B cell (primary cell): ENCODE measurements at regions not wholly inside any gene's neighbourhood (a gene's known extent, or its start where the extent isn't known, plus 50 kb on each side); places are given as distances from the start of the nearest gene placed in this dataset.

Experiments
- ATAC-seq: fragments of 200-7000 bp; cut with Tn5 transposase; one replicate; pipeline ENCODE4 v1.10.0; 2021; ENCODE audit warnings: low read depth, mild to moderate bottlenecking, moderate number of reproducible peaks, moderate library complexity
- CTCF ChIA-PET: fragments of 350-600 bp; sonication (Branson Sonifier 250); formaldehyde crosslinking; loops from one replicate; lab custom pipeline; 2021; ENCODE audit warnings: antibody characterized with exemption, inconsistent platforms; lab: Charles Lee
- POLR2A ChIA-PET: fragments of 350-600 bp; sonication (Branson Sonifier 250); formaldehyde crosslinking; loops from one replicate; lab custom pipeline; 2021; ENCODE audit warnings: antibody characterized with exemption; lab: Charles Lee
- DNase-seq: peaks from one replicate; pipeline ENCODE4 v3.0.0; 2013
- H2AFZ ChIP-seq: 2 replicates; pipeline ENCODE4 v1.6.1; 2012; ENCODE audit warnings: mild to moderate bottlenecking, low read depth, low read length; ENCODE audit not compliant: insufficient read depth, poor library complexity, severe bottlenecking
- H3K27ac ChIP-seq, 2 donors: 1 replicate in 1 of 2; 2 replicates in 1 of 2; pipeline ENCODE4 v1.5.1; 2012 to 2013; ENCODE audit warnings: low read length in 2 of 2, mild to moderate bottlenecking in 2 of 2, moderate library complexity in 1 of 2
- H3K27me3 ChIP-seq, 4 experiments: fragments of 200-600 bp in 1 of 4; sonication (generic) in 1 of 4; replicated peaks in 1 of 4; 1 replicate in 2 of 4; 2 replicates in 2 of 4; pipeline versions ENCODE4 v1.6.1 to v1.7.0; 2013 to 2016; ENCODE audit warnings: low read length in 3 of 4, mild to moderate bottlenecking in 2 of 4, mixed read lengths in 1 of 4, moderate library complexity in 1 of 4; ENCODE audit not compliant: insufficient read depth in 4 of 4, control insufficient read depth in 3 of 4; ENCODE audit errors: control extremely low read depth in 1 of 4
- H3K36me3 ChIP-seq, 2 experiments: replicated peaks in 1 of 2; 1 replicate in 1 of 2; 2 replicates in 1 of 2; pipeline versions ENCODE4 v1.6.1 to v1.7.1; 2013; ENCODE audit warnings: low read length in 1 of 2; ENCODE audit not compliant: insufficient read depth in 2 of 2, control insufficient read depth in 1 of 2; ENCODE audit errors: control extremely low read depth in 1 of 2, extremely low read depth in 1 of 2
- H3K4me1 ChIP-seq, 2 donors: fragments of 200-600 bp in 1 of 2; sonication (generic) in 1 of 2; 1 replicate in 1 of 2; 2 replicates in 1 of 2; pipeline versions ENCODE4 v1.5.1 to v1.6.1; 2013 to 2017; ENCODE audit warnings: low read length in 2 of 2; ENCODE audit not compliant: control insufficient read depth in 2 of 2, insufficient read depth in 2 of 2
- H3K4me2 ChIP-seq: replicated peaks from 2 replicates; pipeline ENCODE3; 2012; ENCODE audit warnings: mild to moderate bottlenecking, low read depth, low read length; ENCODE audit not compliant: poor library complexity, severe bottlenecking
- H3K4me3 ChIP-seq, 5 experiments: fragments of 200-600 bp in 1 of 5; sonication (generic) in 1 of 5; 1 replicate in 3 of 5; 2 replicates in 2 of 5; pipeline versions ENCODE4 v1.5.1 to v1.7.0; 2011 to 2016; ENCODE audit warnings: low read length in 4 of 5, mild to moderate bottlenecking in 4 of 5, low read depth in 2 of 5, control low read depth in 1 of 5, moderate library complexity in 1 of 5; ENCODE audit not compliant: insufficient read depth in 1 of 5; ENCODE audit errors: control extremely low read depth in 1 of 5, extremely low read depth in 1 of 5
- H3K79me2 ChIP-seq: fragments of 200-600 bp; sonication (generic); one replicate; pipeline ENCODE4 v1.6.0; 2016; ENCODE audit warnings: low read length; ENCODE audit not compliant: control insufficient read depth, insufficient read depth
- H3K9ac ChIP-seq: fragments of 200-600 bp; sonication (generic); 2 replicates; pipeline ENCODE4 v1.6.1; 2017; ENCODE audit warnings: mild to moderate bottlenecking, low read length, moderate library complexity
- H3K9me3 ChIP-seq, 3 donors: one replicate each; pipeline versions ENCODE4 v1.6.1 to v1.7.1; 2013; ENCODE audit warnings: low read length in 2 of 3; ENCODE audit not compliant: control insufficient read depth in 2 of 3, insufficient read depth in 1 of 3; ENCODE audit errors: control extremely low read depth in 1 of 3
- H4K20me1 ChIP-seq: 2 replicates; pipeline ENCODE4 v1.6.0; 2012; ENCODE audit warnings: mild to moderate bottlenecking, low read length; ENCODE audit not compliant: insufficient read depth, control insufficient read depth, poor library complexity, severe bottlenecking
- H3K27ac Mint-ChIP-seq: one replicate; pipeline ENCODE4 v1.8.0; 2021; ENCODE audit warnings: mixed read lengths
- H3K27me3 Mint-ChIP-seq: one replicate; pipeline ENCODE4 v1.8.0; 2021; ENCODE audit warnings: mixed read lengths
- H3K4me1 Mint-ChIP-seq: one replicate; pipeline ENCODE4 v1.8.0; 2021; ENCODE audit warnings: mixed read lengths
- H3K4me3 Mint-ChIP-seq: one replicate; pipeline ENCODE4 v1.8.0; 2021; ENCODE audit warnings: mixed read lengths
- H3K9me3 Mint-ChIP-seq: one replicate; pipeline ENCODE4 v1.8.0; 2022; ENCODE audit warnings: mixed read lengths; ENCODE audit not compliant: insufficient read depth
- CTCF ChIP-seq: fragments of 200-600 bp; IDR thresholded peaks from one replicate; pipeline ENCODE4 v1.8.0; 2022; ENCODE audit warnings: antibody characterized with exemption, mild to moderate bottlenecking
- EZH2 ChIP-seq: IDR thresholded peaks from 2 replicates; pipeline ENCODE4 v1.6.1; 2012; ENCODE audit warnings: borderline replicate concordance, low read depth, mild to moderate bottlenecking, moderate library complexity, low read length; ENCODE audit not compliant: insufficient read depth, poor library complexity, severe bottlenecking
- WGBS: methylation state at CpG from one replicate; pipeline ENCODE4 v1.1.5; 2013; ENCODE audit warnings: missing lambda C conversion rate; ENCODE audit not compliant: insufficient coverage; 5-methylcytosine and 5-hydroxymethylcytosine counted together
- intact Hi-C: fragments of 100-400 bp; cut with micrococcal nuclease; formaldehyde crosslinking; loops from one replicate; pipeline ENCODE4 v1.10.0; 2022

GRCh38 chr16:73616166-73616753, 568.3 kb upstream of the ZFHX3 start:
- TF ChIP-seq EZH2 = no peak
- TF ChIP-seq CTCF = no peak
- Histone ChIP-seq H3K27me3 (no peaks in the 10 kb centered on the region), H3K36me3 (no peaks in the 10 kb centered on the region), H3K4me2 (no peak overlapping the region), H3K9ac (no peak overlapping the region), H3K79me2 (no peaks in the 10 kb centered on the region), H3K27ac (no peak overlapping the region), H3K4me3 (no peak overlapping the region), H2AFZ (no peak overlapping the region), H3K4me1 (no peaks in the 10 kb centered on the region), H4K20me1 (no peaks in the 10 kb centered on the region), H3K9me3 (no peaks in the 10 kb centered on the region)
- H3K9me3 Mint-ChIP-seq = no peaks in the 10 kb centered on the region
- ChIA-PET POLR2A (no interaction called here), CTCF (no interaction called here)
- WGBS = no CpG with 5 or more reads among the region's 5 CpGs
- ATAC-seq (no peak), DNase-seq (no peak)
- no peak overlapping the region for H3K27ac Mint-ChIP-seq
- no peaks in the 10 kb centered on the region for H3K4me1 Mint-ChIP-seq
- peaks cover 11% of the 10 kb centered on the region for H3K27me3 Mint-ChIP-seq
- no peak overlapping the region for H3K4me3 Mint-ChIP-seq
- intact Hi-C loops = no loop called here

- H3K27me3 ChIP-seq = no peaks in the 10 kb centered on the region
- no peak for TF ChIP-seq CTCF
- no peak for TF ChIP-seq EZH2
- H3K4me1 ChIP-seq = no peaks in the 10 kb centered on the region
- no peak for DNase-seq
- peaks cover 11% of the 10 kb centered on the region for H3K27me3 Mint-ChIP-seq
- H3K9me3 ChIP-seq = no peaks in the 10 kb centered on the region
- no peaks in the 10 kb centered on the region for H3K4me1 Mint-ChIP-seq
- H2AFZ ChIP-seq = no peak overlapping the region
- H3K27ac Mint-ChIP-seq = no peak overlapping the region
- ATAC-seq = no peak
- H3K4me2 ChIP-seq = no peak overlapping the region
- ChIA-PET POLR2A (no interaction called here), CTCF (no interaction called here)
- WGBS = 69% methylated on average over 9 of the region's 14 CpGs
- no peaks in the 10 kb centered on the region for H3K36me3 ChIP-seq
- intact Hi-C loops = no loop called here
- no peaks in the 10 kb centered on the region for H4K20me1 ChIP-seq
- no peak overlapping the region for H3K9ac ChIP-seq
- H3K4me3 Mint-ChIP-seq = no peak overlapping the region
- no peaks in the 10 kb centered on the region for H3K79me2 ChIP-seq
- no peak overlapping the region for H3K27ac ChIP-seq
- H3K4me3 ChIP-seq = no peak overlapping the region
- H3K9me3 Mint-ChIP-seq = no peaks in the 10 kb centered on the region
Measured at GRCh38 chr16:73615071-73615940, 567.4 kb upstream of the ZFHX3 start.
